Hippocampal formation (tissue), 2 donors: ENCODE measurements at regions not wholly inside any gene's neighbourhood (a gene's known extent, or its start where the extent isn't known, plus 50 kb on each side); places are given as distances from the start of the nearest gene placed in this dataset.

ENCODE experiments used
- DNase-seq, 2 donors: peaks; one replicate each; lab custom pipeline; 2025; lab: John Stamatoyannopoulos, UW

- DNase-seq, result no peak
Measured at GRCh38 chr16:50960517-50961202, 190.4 kb downstream of the SALL1 start.

DNA sequence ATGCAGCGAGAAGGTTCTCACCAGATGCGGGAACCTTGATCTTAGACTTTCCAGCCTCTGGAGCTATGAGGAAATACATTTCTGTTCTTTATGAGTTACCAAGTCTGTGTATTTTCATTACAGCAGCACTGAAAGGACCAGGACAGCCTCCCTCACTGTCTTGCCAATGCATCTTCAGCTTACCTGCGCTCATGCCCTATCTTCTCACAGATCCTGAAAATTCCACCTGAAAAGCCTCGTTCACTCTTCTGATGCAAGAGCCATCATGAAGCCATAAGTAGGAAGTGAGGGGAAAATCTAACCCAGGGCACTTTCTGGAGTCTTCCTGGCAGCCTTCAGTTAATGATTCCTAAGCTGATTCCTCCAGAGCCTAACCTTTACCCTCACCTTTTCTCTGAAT, 194.0 kb downstream of the SALL1 start:
- no peak for DNase-seq

- DNase-seq, result no peak
Measured at GRCh38 chr16:50956637-50957036, 194.4 kb downstream of the SALL1 start.

- no peak for DNase-seq
Measured at GRCh38 chr16:50955311-50955710, 195.8 kb downstream of the SALL1 start.

DNA sequence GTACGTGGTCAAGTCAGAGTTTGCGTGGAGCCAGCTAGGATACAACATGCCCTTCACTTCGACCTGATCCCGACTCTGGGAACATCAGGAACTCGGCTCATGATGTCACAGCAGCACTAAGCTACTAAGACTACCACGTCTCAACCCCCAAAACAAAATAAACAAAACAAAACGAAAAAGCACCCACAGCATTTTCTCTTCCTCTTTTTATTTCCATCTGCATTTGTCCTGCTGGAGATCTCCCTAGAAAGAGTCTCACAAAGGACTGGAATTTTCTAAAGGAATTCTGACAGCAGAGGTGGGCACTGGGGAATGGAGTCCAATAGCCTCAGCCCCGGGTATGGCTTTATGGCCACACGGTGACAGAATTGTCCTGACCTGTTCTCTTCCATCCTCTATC, 196.6 kb downstream of the SALL1 start:
- no peak for DNase-seq

- no peak for DNase-seq
Measured at GRCh38 chr16:50953290-50953689, 197.8 kb downstream of the SALL1 start.

DNA sequence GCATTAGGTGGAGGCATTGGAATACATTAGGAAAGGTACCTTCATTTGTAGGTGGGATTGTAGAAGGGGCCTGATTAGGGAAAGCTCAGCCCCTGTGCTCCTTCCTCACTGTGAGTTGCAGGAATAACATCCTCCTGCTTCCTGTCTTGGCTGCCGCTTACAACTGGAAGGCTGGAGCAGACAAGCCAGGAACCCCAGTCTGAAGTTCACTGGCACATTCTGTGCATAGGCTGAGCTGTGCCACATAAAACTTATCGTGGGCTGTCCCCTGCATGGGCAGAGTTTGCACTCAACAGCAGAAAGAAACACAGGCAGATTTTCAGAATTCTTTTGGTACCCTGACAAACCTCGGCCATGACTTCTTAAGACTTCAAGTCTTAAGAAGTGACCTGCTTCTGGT, 200.1 kb downstream of the SALL1 start:
- no peak for DNase-seq

- DNase-seq, result no peak
Measured at GRCh38 chr16:50948268-50948930, 202.7 kb downstream of the SALL1 start.

GRCh38 chr16:50947826-50948225, 203.2 kb downstream of the SALL1 start:
- no peak for DNase-seq

DNA sequence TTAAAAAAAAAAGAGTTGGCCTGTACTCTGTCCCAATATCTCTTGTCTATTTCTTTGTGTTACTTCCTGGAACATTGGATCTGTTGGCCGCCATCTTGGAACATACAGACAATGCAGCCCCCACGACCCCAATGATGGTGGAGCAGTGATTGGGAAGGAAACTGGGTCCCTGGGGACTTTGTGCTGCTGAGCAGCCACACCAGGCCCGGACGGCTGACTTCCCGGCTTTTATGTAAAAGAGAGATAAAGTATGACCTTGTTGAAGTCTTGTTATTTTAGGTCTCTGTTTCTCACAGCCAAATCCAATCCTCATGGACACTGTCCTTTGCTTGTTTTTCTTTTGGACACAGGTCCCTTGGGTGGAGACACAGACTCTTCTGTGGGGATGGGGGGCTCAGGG, 204.5 kb downstream of the SALL1 start:
- no peak for DNase-seq

DNA sequence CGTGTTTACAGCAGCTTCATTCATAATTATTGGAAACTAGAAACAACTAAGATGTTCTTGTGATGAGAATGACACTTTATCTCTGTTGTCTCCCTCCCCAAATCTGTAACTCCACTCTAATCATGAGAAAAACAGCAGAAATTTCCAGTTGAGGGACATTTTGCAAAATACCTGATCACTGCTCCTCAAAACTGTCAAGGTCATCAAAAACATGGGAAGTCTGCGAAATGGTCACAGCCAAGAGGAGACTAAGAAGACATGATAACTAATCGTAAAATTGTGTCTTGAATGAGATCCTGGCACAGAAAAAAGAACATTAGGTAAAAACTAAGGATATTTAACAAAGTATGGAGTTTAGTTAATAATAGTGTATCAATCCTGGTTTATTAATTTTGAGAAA, 204.2 kb downstream of the CYLD start:
- DNase-seq, result no peak

GRCh38 chr16:50945171-50945570, 203.3 kb downstream of the CYLD start:
- no peak for DNase-seq

DNA sequence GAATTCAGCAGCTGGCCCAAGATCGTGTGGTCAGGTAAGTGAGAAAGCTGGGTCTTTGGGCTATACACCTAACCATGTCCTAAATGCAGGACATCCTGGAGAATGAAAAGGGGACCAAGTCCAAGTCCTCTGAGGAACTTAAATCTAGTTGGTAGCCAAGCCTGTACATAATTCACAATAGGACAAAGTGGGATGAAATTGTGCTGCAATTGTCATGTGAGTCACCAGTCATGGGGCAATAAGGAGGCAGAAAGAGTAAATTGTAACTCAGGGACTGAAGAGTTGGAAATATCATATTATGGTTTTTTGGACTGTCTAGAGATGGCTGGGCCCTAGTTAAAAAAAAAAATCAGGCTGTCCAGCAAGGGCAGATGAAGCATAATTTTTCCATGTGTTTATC, 202.6 kb downstream of the CYLD start:
- no peak for DNase-seq

DNA sequence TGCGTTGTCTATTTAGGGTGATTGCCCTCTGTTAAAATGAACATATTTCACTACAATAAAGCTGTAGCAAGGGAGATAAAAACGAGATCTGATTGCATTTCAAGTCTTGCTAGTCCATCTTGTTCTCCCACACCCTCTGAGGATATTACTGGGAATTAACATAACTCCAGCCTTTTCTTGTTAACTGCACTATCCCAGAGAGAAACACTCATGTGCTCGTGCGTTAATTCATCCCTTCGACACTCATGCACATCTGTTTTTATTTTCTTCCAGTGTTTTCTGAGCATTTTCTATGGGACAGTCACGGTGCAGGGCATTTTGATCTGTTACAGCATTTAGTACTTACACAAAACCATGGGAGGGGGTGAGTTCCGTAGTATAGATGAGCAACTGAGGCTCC, 202.1 kb downstream of the CYLD start:
- DNase-seq, result no peak

DNA sequence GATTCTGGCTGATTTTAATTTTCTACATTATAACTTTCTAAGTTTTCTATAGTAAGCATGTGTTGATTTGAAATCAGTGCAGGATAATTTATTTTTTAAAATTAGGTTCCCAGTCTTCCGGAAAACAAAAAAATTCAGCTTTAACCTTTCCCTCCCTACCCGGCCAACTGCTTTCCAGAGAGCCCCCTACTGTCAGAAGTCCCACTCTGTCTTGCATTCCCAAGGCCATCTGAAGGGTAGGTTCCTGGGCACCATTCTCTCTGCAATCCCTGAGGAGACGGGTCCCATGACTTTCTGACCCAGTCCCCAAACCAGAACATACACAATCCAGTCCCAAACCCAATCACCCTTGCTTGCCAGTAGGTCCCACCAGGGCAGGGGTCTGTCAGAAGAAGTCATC, 200.3 kb downstream of the CYLD start:
- DNase-seq, result no peak

- no peak for DNase-seq
Measured at GRCh38 chr16:50941681-50942080, 199.8 kb downstream of the CYLD start.

DNA sequence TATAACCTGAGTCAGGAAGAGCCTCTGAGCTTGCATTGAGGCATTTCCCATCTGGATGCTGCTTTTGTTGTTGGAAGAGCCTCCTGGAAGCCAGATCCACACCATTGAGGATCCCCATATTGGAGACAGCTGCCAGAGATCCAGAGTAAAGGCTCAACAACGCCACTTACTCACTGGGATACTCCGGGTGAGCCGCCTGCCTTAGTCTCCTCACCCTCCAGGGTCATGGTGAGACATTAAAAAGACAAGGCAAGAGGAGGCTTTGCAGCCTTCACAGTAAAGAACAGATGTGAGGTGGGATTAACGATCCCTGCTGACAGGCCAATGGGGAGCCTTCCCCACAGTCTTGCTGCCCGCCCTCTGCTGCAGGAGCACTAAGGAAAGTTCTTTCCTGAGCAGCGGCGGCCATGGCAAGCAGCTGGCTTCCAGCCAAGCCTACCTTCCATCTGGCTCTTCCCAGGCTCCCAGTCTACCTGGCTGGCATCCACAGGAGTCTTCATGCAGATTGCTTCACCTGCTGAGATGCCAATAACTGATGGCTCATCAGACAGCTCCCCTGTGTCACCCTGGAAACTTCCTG, 198.5 kb downstream of the CYLD start:
- DNase-seq, result no peak

DNA sequence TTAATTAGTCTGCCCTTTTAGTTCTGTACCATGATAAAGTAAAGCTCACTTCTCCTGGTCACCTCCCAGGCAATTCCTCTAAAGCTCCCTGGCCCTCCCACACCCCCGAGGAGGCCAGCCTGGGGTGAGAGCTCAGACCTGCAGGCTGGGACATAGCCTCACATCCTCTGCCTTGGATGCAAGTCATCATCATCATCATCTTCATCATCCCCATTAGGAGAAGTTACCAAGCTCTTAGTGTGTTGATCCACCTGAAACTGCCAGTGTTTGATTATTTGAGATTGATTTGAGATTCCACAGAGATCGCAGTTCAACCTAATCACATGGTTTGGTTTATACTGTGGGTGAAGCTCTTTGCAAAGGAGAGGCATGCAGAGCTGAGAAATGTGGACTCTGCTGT, 197.5 kb downstream of the CYLD start:
- no peak for DNase-seq

GRCh38 chr16:50938932-50939331, 197.0 kb downstream of the CYLD start:
- no peak for DNase-seq

DNA sequence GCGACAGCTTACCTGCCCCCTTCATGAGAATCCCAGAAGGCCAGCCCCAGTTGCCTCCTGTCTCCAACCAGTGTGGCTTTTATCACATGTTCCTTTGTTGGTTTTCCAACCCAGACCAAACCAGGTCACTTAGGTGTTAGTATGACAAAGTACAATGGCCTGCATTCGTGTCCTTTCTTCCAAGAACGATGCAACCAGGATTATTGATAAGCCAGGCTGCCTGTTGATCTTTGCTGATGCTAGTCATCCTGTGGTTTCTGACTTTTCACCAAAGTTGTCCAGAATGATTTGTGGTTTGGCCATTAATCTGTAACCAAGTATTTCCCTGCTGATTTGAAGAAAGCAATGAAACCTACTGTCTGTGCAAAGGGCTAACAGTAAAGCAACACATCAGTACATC, 191.4 kb downstream of the CYLD start:
- DNase-seq, result no peak

DNA sequence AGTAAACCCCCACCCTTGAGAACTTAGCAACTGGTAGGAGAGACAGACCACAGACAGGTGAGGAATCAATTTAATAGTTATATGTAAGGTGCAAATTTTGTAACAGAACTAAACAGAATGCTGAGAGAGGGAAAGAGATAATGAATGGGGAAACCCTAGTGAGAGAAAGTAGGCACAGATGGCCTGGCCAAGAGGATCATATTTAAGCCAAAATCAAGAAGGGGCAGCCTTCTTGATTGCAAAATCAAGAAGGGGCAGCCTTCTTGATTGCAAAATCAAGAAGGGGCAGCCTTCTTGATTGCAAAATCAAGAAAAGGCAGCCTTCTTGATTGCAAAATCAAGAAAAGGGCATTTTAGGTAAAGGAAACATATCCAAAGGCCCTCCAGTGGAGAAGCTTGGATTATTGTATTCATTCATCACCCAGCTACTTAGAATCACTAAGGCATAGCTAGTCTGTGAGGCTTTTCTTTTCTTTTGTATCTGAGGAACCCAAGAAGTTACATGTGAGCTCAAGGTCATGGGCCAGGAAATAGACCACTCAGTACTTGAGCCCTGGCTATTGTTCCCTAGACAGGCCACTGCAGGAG, 190.6 kb downstream of the CYLD start:
- no peak for DNase-seq

- DNase-seq, result no peak
Measured at GRCh38 chr16:50928065-50928464, 186.2 kb downstream of the CYLD start.

GRCh38 chr16:50925758-50926357, 184.0 kb downstream of the CYLD start:
- no peak for DNase-seq
